GM21528 (cell line): ENCODE measurements at regions not wholly inside any gene's neighbourhood (a gene's known extent, or its start where the extent isn't known, plus 50 kb on each side); places are given as distances from the start of the nearest gene placed in this dataset.
"Not testable (repeated sequence)": the region's sequence is repeated elsewhere in the genome, so short reads cannot be mapped to it uniquely, and the experiment has no call there.

Experiments used
- ATAC-seq: cut with Tn5 transposase; IDR thresholded peaks from one replicate; pipeline ENCODE4 v1.9.1; 2021; ENCODE audit warnings: mild to moderate bottlenecking, moderate library complexity; ENCODE audit not compliant: unreplicated experiment, low FRiP score

GRCh38 chr2:16747257-16747656 lies 81.6 kb upstream of the CYRIA start:
- ATAC-seq: no peak

- ATAC-seq: no peak
Measured at GRCh38 chr2:16746833-16747232, 81.2 kb upstream of the CYRIA start.

GRCh38 chr2:16746329-16746728 lies 80.7 kb upstream of the CYRIA start:
- ATAC-seq: no peak

- ATAC-seq: no peak
Measured at GRCh38 chr2:16745466-16745865, 79.8 kb upstream of the CYRIA start.

GRCh38 chr2:16744521-16744920 lies 78.9 kb upstream of the CYRIA start:
- no peak for ATAC-seq

- ATAC-seq: no peak
Measured at GRCh38 chr2:16742026-16742425, 76.4 kb upstream of the CYRIA start.

GRCh38 chr2:16741498-16741897 lies 75.9 kb upstream of the CYRIA start:
- no peak for ATAC-seq

GRCh38 chr2:16739778-16740581 lies 74.3 kb upstream of the CYRIA start:
- ATAC-seq: no peak

GRCh38 chr2:16738361-16739225 lies 73.0 kb upstream of the CYRIA start:
- no peak for ATAC-seq

- ATAC-seq: no peak
Measured at GRCh38 chr2:16737812-16738211, 72.2 kb upstream of the CYRIA start.

GRCh38 chr2:16736633-16737032 lies 71.0 kb upstream of the CYRIA start:
- ATAC-seq: no peak

GRCh38 chr2:16729335-16729734 lies 63.7 kb upstream of the CYRIA start:
- ATAC-seq: no peak

GRCh38 chr2:16728351-16729136 lies 62.9 kb upstream of the CYRIA start:
- no peak for ATAC-seq

GRCh38 chr2:16727849-16728248 lies 62.2 kb upstream of the CYRIA start:
- not testable (repeated sequence) for ATAC-seq

GRCh38 chr2:16727256-16727655 lies 61.6 kb upstream of the CYRIA start:
- ATAC-seq: no peak

GRCh38 chr2:16726577-16726976 lies 60.9 kb upstream of the CYRIA start:
- ATAC-seq: no peak

- no peak for ATAC-seq
Measured at GRCh38 chr2:16726147-16726546, 60.5 kb upstream of the CYRIA start.

GRCh38 chr2:16725549-16725948 lies 59.9 kb upstream of the CYRIA start:
- no peak for ATAC-seq

- no peak for ATAC-seq
Measured at GRCh38 chr2:16722677-16723076, 57.0 kb upstream of the CYRIA start.

- no peak for ATAC-seq
Measured at GRCh38 chr2:16722126-16722525, 56.5 kb upstream of the CYRIA start.

- ATAC-seq: not testable (repeated sequence)
Measured at GRCh38 chr2:16721529-16721928, 55.9 kb upstream of the CYRIA start.
